Fibroblast of skin of abdomen (primary cell): ENCODE measurements at regions not wholly inside any gene's neighbourhood (a gene's known extent, or its start where the extent isn't known, plus 50 kb on each side); places are given as distances from the start of the nearest gene placed in this dataset.

Experiments
- DNase-seq: peaks from one replicate; pipeline ENCODE4 v3.0.0-alpha.2; 2013

- no peak for DNase-seq
These were observed 369.9 kb downstream of the KLF5 start for GRCh38 chr13:73428706-73429105.

- peak; percentile 59 for DNase-seq
These were observed 369.3 kb downstream of the KLF5 start for GRCh38 chr13:73428137-73428536.

GRCh38 chr13:73422973-73423372 is 364.2 kb downstream of the KLF5 start:
- no peak for DNase-seq

- DNase-seq, result peak; percentile 14
These were observed 362.6 kb downstream of the KLF5 start for GRCh38 chr13:73421310-73421912.

GRCh38 chr13:73419186-73419585 is 360.4 kb downstream of the KLF5 start:
- no peak for DNase-seq

- peak; percentile 5 for DNase-seq
These were observed 358.3 kb downstream of the KLF5 start for GRCh38 chr13:73417012-73417615.

GRCh38 chr13:73416093-73416492 is 357.3 kb downstream of the KLF5 start:
- peak; percentile 66 for DNase-seq

- no peak for DNase-seq
These were observed 354.9 kb downstream of the KLF5 start for GRCh38 chr13:73413656-73414055.

GRCh38 chr13:73412933-73413332 is 354.1 kb downstream of the KLF5 start:
- DNase-seq, result no peak

GRCh38 chr13:73411067-73411809 is 352.4 kb downstream of the KLF5 start:
- no peak for DNase-seq

- DNase-seq, result no peak
These were observed 347.6 kb downstream of the KLF5 start for GRCh38 chr13:73406454-73406853.

GRCh38 chr13:73404581-73404980 is 345.8 kb downstream of the KLF5 start:
- no peak for DNase-seq

- peak; percentile 35 for DNase-seq
These were observed 344.7 kb downstream of the KLF5 start for GRCh38 chr13:73403355-73404120.

GRCh38 chr13:73401769-73402168 is 343.0 kb downstream of the KLF5 start:
- no peak for DNase-seq

GRCh38 chr13:73399347-73400216 is 340.8 kb downstream of the KLF5 start:
- DNase-seq, result no peak

- no peak for DNase-seq
These were observed 338.9 kb downstream of the KLF5 start for GRCh38 chr13:73397496-73398305.

GRCh38 chr13:73394066-73394465 is 335.3 kb downstream of the KLF5 start:
- no peak for DNase-seq

- DNase-seq, result no peak
These were observed 331.3 kb downstream of the KLF5 start for GRCh38 chr13:73390100-73390499.

GRCh38 chr13:73388586-73388985 is 329.8 kb downstream of the KLF5 start:
- DNase-seq, result no peak

GRCh38 chr13:73387318-73387717 is 328.5 kb downstream of the KLF5 start:
- DNase-seq, result no peak

- no peak for DNase-seq
These were observed 327.0 kb downstream of the KLF5 start for GRCh38 chr13:73385848-73386247.
